IPS-NIHi11 (cell line): ENCODE measurements at regions not wholly inside any gene's neighbourhood (a gene's known extent, or its start where the extent isn't known, plus 50 kb on each side); places are given as distances from the start of the nearest gene placed in this dataset.
"Not testable (repeated sequence)": the region's sequence is repeated elsewhere in the genome, so short reads cannot be mapped to it uniquely, and the experiment has no call there.

Experiments
- DNase-seq: peaks from one replicate; pipeline ENCODE4 v3.0.0; 2012; ENCODE audit warnings: mixed read lengths, low spot score

- no peak for DNase-seq
These were observed 117.9 kb upstream of the GRIA1 start for GRCh38 chr5:153372425-153373129.

GRCh38 chr5:153373130-153373498 is 117.4 kb upstream of the GRIA1 start:
- no peak for DNase-seq

- not testable (repeated sequence) for DNase-seq
These were observed 108.8 kb upstream of the GRIA1 start for GRCh38 chr5:153381630-153382029.

- no peak for DNase-seq
These were observed 99.9 kb upstream of the GRIA1 start for GRCh38 chr5:153390569-153390968.

GRCh38 chr5:153399595-153399994 is 90.9 kb upstream of the GRIA1 start:
- no peak for DNase-seq

- DNase-seq: no peak
These were observed 89.5 kb upstream of the GRIA1 start for GRCh38 chr5:153400931-153401330.

- DNase-seq: no peak
These were observed 87.9 kb upstream of the GRIA1 start for GRCh38 chr5:153402550-153402949.

- no peak for DNase-seq
These were observed 87.0 kb upstream of the GRIA1 start for GRCh38 chr5:153403470-153403869.

- DNase-seq: no peak
These were observed 85.7 kb upstream of the GRIA1 start for GRCh38 chr5:153404747-153405146.

- no peak for DNase-seq
These were observed 68.8 kb upstream of the GRIA1 start for GRCh38 chr5:153421676-153422075.

- DNase-seq: peak; percentile 31
These were observed 64.6 kb upstream of the GRIA1 start for GRCh38 chr5:153425914-153426313.

- DNase-seq: no peak
These were observed 60.6 kb upstream of the GRIA1 start for GRCh38 chr5:153429761-153430380.

GRCh38 chr5:153432583-153432982 is 57.9 kb upstream of the GRIA1 start:
- no peak for DNase-seq

- DNase-seq: no peak
These were observed 53.2 kb upstream of the GRIA1 start for GRCh38 chr5:153437251-153437650.

GRCh38 chr5:153439130-153439529 is 51.3 kb upstream of the GRIA1 start:
- DNase-seq: no peak
